ENCODE measurements at regions not wholly inside any gene's neighbourhood (a gene's known extent, or its start where the extent isn't known, plus 50 kb on each side); places are given as distances from the start of the nearest gene placed in this dataset.

- TF ChIP-seq CTCF (IDR thresholded peaks at IDR 0.05; ENCODE audit: control insufficient read depth, insufficient read depth, low read depth, low read length, missing control alignments) = no peak
- H3K4me3 ChIP-seq (ENCODE audit: control insufficient read depth, low read depth, low read length) = no peak overlapping the region
- DNase-seq (ENCODE audit: low read depth) = no peak
Observed at GRCh38 chr6:119880840-119881239, 531.3 kb upstream of the MAN1A1 start.

DNA sequence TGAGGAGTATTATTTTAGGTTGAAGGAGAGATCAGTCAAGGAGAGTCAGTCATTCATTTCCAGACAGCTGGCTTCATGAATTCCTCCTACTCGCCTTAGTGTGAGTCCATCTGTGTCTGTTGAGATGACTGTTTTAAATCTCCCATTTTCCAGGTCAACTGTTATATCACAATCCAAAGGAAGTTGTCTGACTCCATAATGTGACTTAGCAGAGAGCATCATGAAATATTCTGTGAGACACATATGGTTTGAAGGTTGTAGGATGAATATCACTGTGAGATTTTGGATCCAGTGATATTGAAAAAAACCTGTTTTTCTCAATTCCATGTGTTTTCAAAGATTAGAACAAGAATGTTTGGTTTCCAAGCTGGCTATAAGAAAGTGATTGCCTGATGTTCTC lies 530.2 kb upstream of the MAN1A1 start:
- no peak for TF ChIP-seq CTCF (IDR thresholded peaks at IDR 0.05; ENCODE audit: control insufficient read depth, insufficient read depth, low read depth, low read length, missing control alignments)
- H3K4me3 ChIP-seq (ENCODE audit: control insufficient read depth, low read depth, low read length) = no peak overlapping the region
- DNase-seq (ENCODE audit: low read depth) = no peak

DNA sequence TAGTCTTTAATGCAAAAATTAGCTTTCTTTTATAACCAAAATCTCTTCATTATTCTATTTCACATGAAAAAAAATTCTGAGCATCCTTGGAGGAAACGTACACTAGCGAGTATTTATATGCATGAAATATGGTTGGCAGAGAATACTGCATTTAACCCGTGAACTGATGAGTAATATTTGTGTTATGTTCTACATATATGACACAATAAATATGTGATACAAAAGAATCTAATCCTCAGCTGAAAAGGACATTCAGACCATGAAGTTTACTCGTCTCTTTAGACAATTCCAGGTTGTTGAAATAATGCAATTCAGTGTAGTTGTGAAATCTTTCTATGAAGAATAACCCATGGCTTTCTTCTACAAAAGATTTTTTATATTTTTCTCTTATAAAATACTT lies 524.8 kb upstream of the MAN1A1 start:
- TF ChIP-seq CTCF (IDR thresholded peaks at IDR 0.05; ENCODE audit: control insufficient read depth, insufficient read depth, low read depth, low read length, missing control alignments) = no peak
- DNase-seq (ENCODE audit: low read depth) = no peak
- no peak overlapping the region for H3K4me3 ChIP-seq (ENCODE audit: control insufficient read depth, low read depth, low read length)

DNA sequence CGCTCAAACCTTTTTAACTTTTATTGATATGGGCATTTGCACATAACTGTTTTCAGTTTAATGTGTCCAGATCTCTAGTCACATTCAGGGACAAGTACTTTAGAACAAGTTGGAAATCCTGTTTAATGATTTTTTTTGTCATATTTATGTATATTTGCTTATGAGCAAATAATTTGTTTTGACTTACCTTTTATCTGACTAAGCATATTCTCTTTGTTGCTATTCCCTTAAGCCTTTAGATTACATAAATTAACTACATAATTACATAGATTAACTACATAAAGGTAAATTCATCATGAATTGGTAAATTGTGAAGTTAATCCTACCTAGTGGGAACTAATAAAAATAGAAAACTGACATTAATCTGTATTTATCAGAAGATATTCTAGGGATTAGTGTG lies 523.5 kb upstream of the MAN1A1 start:
- no peak overlapping the region for H3K4me3 ChIP-seq (ENCODE audit: control insufficient read depth, low read depth, low read length)
- no peak for TF ChIP-seq CTCF (IDR thresholded peaks at IDR 0.05; ENCODE audit: control insufficient read depth, insufficient read depth, low read depth, low read length, missing control alignments)
- DNase-seq (ENCODE audit: low read depth) = no peak

DNA sequence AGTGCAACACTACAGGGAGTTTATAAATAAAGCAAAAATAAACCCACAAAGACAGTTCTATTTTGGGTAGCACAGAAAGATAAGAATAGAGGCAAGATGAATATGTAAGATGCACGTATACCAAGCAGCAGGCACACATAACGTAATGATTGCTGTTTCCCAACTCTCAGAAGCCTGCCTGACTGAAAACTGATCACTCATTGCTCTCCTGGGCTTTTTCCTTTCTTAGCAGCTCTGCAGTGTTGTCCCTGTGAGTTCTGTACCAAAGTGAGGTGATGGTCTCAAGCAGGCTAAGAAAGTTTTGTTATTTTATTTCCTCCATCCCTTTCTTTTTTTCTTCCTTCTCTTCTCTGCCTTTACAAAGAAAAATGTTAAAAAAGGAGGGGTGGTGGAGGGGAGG lies 522.0 kb upstream of the MAN1A1 start:
- no peak for DNase-seq (ENCODE audit: low read depth)
- no peak for TF ChIP-seq CTCF (IDR thresholded peaks at IDR 0.05; ENCODE audit: control insufficient read depth, insufficient read depth, low read depth, low read length, missing control alignments)
- no peak overlapping the region for H3K4me3 ChIP-seq (ENCODE audit: control insufficient read depth, low read depth, low read length)

- no peak for TF ChIP-seq CTCF (IDR thresholded peaks at IDR 0.05; ENCODE audit: control insufficient read depth, insufficient read depth, low read depth, low read length, missing control alignments)
Observed at GRCh38 chr6:119865466-119866350, 516.1 kb upstream of the MAN1A1 start.

More at GRCh38 chr6:119865466-119866350, 516.1 kb upstream of the MAN1A1 start:
- DNase-seq (ENCODE audit: low read depth) = no peak
- no peak overlapping the region for H3K4me3 ChIP-seq (ENCODE audit: control insufficient read depth, low read depth, low read length)
